ENCODE measurements at regions not wholly inside any gene's neighbourhood (a gene's known extent, or its start where the extent isn't known, plus 50 kb on each side); places are given as distances from the start of the nearest gene placed in this dataset.
A peak's percentile ranks its signal among the peaks of the same experiment; 100 is the strongest.

DNA sequence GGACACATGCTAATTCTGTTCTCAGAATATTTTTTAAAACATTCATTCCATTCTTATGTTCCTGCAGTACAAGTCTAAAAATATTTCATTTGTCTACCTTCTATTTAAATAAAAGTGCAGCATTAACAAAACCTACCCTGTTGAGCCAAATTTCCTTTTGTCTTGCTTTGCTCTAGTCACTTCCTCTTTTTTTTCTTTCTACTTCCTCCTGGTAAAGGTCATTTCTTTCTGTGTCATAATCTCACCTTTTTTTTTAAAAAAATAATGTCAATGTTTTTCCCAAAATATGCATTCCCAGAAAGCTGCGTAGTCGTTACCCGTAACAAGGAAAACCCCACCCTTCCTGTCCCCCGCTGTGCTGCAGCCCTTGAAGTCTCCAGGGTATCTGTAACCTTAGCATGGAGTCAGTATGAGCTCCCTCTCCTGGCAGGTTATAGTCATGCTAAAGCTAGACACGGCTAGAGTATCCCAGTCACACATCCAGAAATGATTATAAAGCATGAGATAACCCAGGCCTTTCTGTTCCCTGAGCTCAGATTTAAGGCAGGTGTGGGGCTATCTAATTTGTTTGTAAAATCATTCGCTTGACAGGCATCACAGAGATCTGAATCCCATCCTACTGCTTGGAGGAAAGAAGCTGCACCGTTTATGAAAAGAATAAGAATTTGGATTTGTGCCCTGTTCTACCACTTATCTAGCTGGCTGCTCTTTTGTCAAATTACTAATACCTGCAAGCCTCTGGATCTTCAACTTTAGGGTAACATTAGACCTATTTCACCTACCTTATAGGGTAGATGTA lies 51.1 kb upstream of the EED start:
- Histone ChIP-seq H3K9ac (ENCODE audit: low read length) (no peak overlapping the region), H3K4me3 (ENCODE audit: low read length) (peak overlapping the region; percentile 4), H3K9me3 (ENCODE audit: control insufficient read depth, low read depth, low read length) (no peaks in the 10 kb centered on the region), H3K36me3 (ENCODE audit: control insufficient read depth, low read depth, low read length) (no peaks in the 10 kb centered on the region), H3K4me1 (ENCODE audit: control insufficient read depth, low read depth, low read length) (no peaks in the 10 kb centered on the region), H3K27me3 (ENCODE audit: control insufficient read depth, insufficient read depth, low read length) (no peaks in the 10 kb centered on the region), H3K27ac (ENCODE audit: low read length) (no peak overlapping the region)

DNA sequence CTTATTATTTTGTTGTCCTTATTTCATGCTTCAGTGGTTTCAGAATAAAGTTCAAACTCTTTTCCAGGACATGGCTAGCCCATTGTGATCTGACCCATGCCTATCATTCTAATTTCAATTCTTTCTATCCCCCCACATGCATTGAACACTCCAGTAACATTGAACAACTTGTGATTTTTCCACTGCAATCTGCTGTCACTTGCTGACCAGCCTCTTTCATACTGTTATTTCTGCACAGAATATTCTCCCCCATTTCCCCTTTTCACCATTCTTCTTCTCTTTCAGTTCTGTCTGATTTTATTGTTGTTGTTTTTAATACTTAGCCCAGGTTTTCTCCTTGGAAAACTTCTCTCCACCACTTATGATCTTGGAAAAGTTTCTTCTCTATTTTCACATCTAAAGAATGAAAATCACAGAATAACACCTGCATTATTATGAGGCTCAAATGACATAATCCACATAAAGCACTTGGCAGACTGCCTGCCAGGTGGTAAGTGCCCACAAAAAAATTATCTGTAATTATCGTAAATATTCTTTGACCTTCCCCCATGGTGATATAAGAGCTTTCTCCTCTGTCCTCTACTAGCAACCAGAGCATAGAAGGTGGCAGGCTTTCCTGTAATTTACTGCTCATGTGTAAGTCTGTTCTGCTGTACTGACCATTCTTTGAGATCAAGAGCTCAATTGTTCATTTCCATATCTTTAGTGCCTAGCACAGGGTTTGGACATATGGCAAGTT lies 51.9 kb upstream of the EED start:
- Histone ChIP-seq H3K36me3 (ENCODE audit: control insufficient read depth, low read depth, low read length) (no peaks in the 10 kb centered on the region), H3K9me3 (ENCODE audit: control insufficient read depth, low read depth, low read length) (no peaks in the 10 kb centered on the region), H3K4me3 (ENCODE audit: low read length) (no peak overlapping the region), H3K4me1 (ENCODE audit: control insufficient read depth, low read depth, low read length) (no peaks in the 10 kb centered on the region), H3K9ac (ENCODE audit: low read length) (no peak overlapping the region), H3K27me3 (ENCODE audit: control insufficient read depth, insufficient read depth, low read length) (no peaks in the 10 kb centered on the region), H3K27ac (ENCODE audit: low read length) (no peak overlapping the region)

DNA sequence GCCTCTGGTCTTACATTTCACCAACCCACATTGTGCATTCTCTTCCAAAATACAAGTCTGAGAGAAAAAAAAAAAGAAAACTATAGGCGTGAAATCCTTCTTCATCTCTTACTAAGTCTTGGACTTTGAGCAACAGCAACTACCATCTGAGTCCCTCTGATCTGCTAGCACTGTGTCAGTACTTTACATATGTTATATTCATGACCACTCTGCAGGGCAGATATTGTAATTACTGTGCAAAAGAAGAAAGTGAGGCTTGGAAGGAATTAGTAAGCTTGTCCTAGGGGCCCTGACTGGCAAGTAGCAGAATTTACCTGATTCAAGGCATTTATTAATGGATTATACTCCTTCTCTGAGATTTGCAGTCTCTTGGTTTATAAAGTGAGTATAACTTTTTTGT lies 52.7 kb upstream of the EED start:
- Histone ChIP-seq H3K4me1 (ENCODE audit: control insufficient read depth, low read depth, low read length) (no peaks in the 10 kb centered on the region), H3K4me3 (ENCODE audit: low read length) (no peak overlapping the region), H3K36me3 (ENCODE audit: control insufficient read depth, low read depth, low read length) (no peaks in the 10 kb centered on the region), H3K9me3 (ENCODE audit: control insufficient read depth, low read depth, low read length) (no peaks in the 10 kb centered on the region), H3K27me3 (ENCODE audit: control insufficient read depth, insufficient read depth, low read length) (no peaks in the 10 kb centered on the region), H3K9ac (ENCODE audit: low read length) (no peak overlapping the region), H3K27ac (ENCODE audit: low read length) (no peak overlapping the region)

DNA sequence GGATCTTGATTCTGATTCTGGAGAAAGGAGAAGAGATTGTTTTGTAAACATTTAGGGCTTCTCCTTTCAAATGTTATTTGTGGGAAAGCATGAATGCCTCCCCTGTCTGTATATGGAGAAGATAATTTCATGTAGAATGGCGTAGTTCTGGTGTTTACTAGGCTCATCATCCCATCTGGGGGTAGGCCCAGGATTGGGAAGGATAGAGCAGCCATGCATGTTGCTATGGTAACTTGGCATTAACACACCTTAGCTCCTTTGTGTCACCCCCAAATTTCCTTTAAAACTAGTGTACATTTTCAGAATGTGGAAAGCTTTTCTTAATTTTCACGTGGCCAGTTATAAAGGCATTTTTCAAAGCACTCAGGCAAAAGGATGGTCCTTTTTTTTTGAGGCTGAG lies 57.5 kb upstream of the EED start:
- no peaks in the 10 kb centered on the region for H3K9me3 ChIP-seq (ENCODE audit: control insufficient read depth, low read depth, low read length)
- no peak overlapping the region for H3K9ac ChIP-seq (ENCODE audit: low read length)
- no peak overlapping the region for H3K4me3 ChIP-seq (ENCODE audit: low read length)
- no peaks in the 10 kb centered on the region for H3K4me1 ChIP-seq (ENCODE audit: control insufficient read depth, low read depth, low read length)
- H3K36me3 ChIP-seq (ENCODE audit: control insufficient read depth, low read depth, low read length), result no peaks in the 10 kb centered on the region
- H3K27me3 ChIP-seq (ENCODE audit: control insufficient read depth, insufficient read depth, low read length), result no peaks in the 10 kb centered on the region
- no peak overlapping the region for H3K27ac ChIP-seq (ENCODE audit: low read length)

- no peak overlapping the region for H3K4me3 ChIP-seq (ENCODE audit: low read length)
- H3K9ac ChIP-seq (ENCODE audit: low read length), result no peak overlapping the region
- no peaks in the 10 kb centered on the region for H3K36me3 ChIP-seq (ENCODE audit: control insufficient read depth, low read depth, low read length)
- no peaks in the 10 kb centered on the region for H3K27me3 ChIP-seq (ENCODE audit: control insufficient read depth, insufficient read depth, low read length)
- no peak overlapping the region for H3K27ac ChIP-seq (ENCODE audit: low read length)
- no peaks in the 10 kb centered on the region for H3K9me3 ChIP-seq (ENCODE audit: control insufficient read depth, low read depth, low read length)
- H3K4me1 ChIP-seq (ENCODE audit: control insufficient read depth, low read depth, low read length), result no peaks in the 10 kb centered on the region
These were observed 58.2 kb upstream of the EED start for GRCh38 chr11:86186386-86186785.

DNA sequence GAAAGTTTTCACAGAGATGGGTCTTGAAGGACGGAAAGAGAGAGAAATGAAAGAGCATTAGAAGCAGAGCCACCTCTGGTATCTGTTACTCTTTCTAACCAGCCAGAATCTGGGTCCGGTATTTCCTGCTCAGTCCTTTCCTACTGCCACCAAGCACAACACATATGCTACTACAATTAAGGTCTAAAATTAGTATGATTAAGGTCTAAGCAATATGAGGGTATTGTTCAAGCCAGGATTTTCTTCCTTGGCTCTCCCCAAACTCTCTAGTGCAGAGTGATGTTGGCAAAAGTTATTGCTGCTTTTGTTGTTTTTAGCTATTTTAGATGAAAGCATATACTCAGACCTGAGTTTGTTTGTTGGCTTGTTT lies 59.2 kb upstream of the EED start:
- no peaks in the 10 kb centered on the region for H3K36me3 ChIP-seq (ENCODE audit: control insufficient read depth, low read depth, low read length)
- H3K27me3 ChIP-seq (ENCODE audit: control insufficient read depth, insufficient read depth, low read length), result no peaks in the 10 kb centered on the region
- H3K9me3 ChIP-seq (ENCODE audit: control insufficient read depth, low read depth, low read length), result no peaks in the 10 kb centered on the region
- H3K9ac ChIP-seq (ENCODE audit: low read length), result no peak overlapping the region
- no peak overlapping the region for H3K27ac ChIP-seq (ENCODE audit: low read length)
- H3K4me1 ChIP-seq (ENCODE audit: control insufficient read depth, low read depth, low read length), result no peaks in the 10 kb centered on the region
- H3K4me3 ChIP-seq (ENCODE audit: low read length), result no peak overlapping the region

GRCh38 chr11:86184728-86185380 lies 59.7 kb upstream of the EED start:
- Histone ChIP-seq H3K4me1 (ENCODE audit: control insufficient read depth, low read depth, low read length) (no peaks in the 10 kb centered on the region), H3K27ac (ENCODE audit: low read length) (no peak overlapping the region), H3K27me3 (ENCODE audit: control insufficient read depth, insufficient read depth, low read length) (no peaks in the 10 kb centered on the region), H3K9me3 (ENCODE audit: control insufficient read depth, low read depth, low read length) (no peaks in the 10 kb centered on the region), H3K36me3 (ENCODE audit: control insufficient read depth, low read depth, low read length) (no peaks in the 10 kb centered on the region), H3K9ac (ENCODE audit: low read length) (no peak overlapping the region), H3K4me3 (ENCODE audit: low read length) (no peak overlapping the region)

DNA sequence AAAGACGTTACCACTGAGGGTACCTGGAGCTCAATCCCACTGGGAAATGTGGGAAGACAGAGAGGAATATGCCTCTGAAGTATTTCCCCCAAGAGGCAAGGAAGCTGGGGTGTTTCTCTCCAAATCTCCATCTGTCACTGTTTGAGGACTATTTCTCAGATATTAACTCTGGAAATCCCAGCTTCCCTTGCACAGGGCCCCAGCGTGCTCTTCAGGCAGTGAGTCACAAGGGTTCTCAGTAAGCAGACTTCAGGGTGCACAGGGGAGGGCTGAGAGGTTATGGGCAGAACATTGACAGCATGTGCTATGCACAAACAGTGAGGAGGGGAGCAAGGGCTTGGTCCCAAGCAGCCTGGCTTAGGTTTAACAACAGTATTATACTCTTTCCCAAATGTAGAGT lies 60.9 kb upstream of the EED start:
- Histone ChIP-seq H3K27me3 (ENCODE audit: control insufficient read depth, insufficient read depth, low read length) (no peaks in the 10 kb centered on the region), H3K9me3 (ENCODE audit: control insufficient read depth, low read depth, low read length) (no peaks in the 10 kb centered on the region), H3K36me3 (ENCODE audit: control insufficient read depth, low read depth, low read length) (no peaks in the 10 kb centered on the region), H3K4me1 (ENCODE audit: control insufficient read depth, low read depth, low read length) (no peaks in the 10 kb centered on the region), H3K4me3 (ENCODE audit: low read length) (no peak overlapping the region), H3K9ac (ENCODE audit: low read length) (no peak overlapping the region), H3K27ac (ENCODE audit: low read length) (no peak overlapping the region)

- H3K27ac ChIP-seq (ENCODE audit: low read length), result no peak overlapping the region
- H3K4me3 ChIP-seq (ENCODE audit: low read length), result no peak overlapping the region
- H3K9me3 ChIP-seq (ENCODE audit: control insufficient read depth, low read depth, low read length), result no peaks in the 10 kb centered on the region
- no peak overlapping the region for H3K9ac ChIP-seq (ENCODE audit: low read length)
- H3K36me3 ChIP-seq (ENCODE audit: control insufficient read depth, low read depth, low read length), result no peaks in the 10 kb centered on the region
- no peaks in the 10 kb centered on the region for H3K27me3 ChIP-seq (ENCODE audit: control insufficient read depth, insufficient read depth, low read length)
- H3K4me1 ChIP-seq (ENCODE audit: control insufficient read depth, low read depth, low read length), result no peaks in the 10 kb centered on the region
These were observed 61.5 kb upstream of the EED start for GRCh38 chr11:86182976-86183584.

GRCh38 chr11:86181379-86181778 lies 63.2 kb upstream of the EED start:
- no peak overlapping the region for H3K27ac ChIP-seq (ENCODE audit: low read length)
- no peaks in the 10 kb centered on the region for H3K9me3 ChIP-seq (ENCODE audit: control insufficient read depth, low read depth, low read length)
- no peaks in the 10 kb centered on the region for H3K36me3 ChIP-seq (ENCODE audit: control insufficient read depth, low read depth, low read length)
- H3K9ac ChIP-seq (ENCODE audit: low read length), result no peak overlapping the region
- no peaks in the 10 kb centered on the region for H3K4me1 ChIP-seq (ENCODE audit: control insufficient read depth, low read depth, low read length)
- H3K27me3 ChIP-seq (ENCODE audit: control insufficient read depth, insufficient read depth, low read length), result no peaks in the 10 kb centered on the region
- no peak overlapping the region for H3K4me3 ChIP-seq (ENCODE audit: low read length)

DNA sequence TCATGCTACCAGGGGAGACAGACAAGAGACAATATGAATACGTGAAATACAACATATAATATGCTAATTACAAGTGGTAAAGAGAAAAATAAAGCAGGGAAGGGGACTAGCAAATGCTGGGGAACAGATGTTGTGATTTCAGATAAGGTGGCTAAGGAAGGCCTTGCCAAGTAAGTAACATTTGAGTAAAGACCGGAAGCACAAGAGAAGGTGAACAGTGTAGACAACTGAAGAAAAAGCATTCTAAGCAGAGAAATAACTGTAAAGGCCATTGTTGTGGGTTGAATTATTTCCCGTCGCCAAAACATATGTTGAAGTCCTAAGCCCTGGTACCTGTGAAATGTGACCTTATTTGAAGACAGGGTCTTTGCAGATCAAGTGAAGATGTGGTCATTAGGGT lies 63.7 kb upstream of the EED start:
- H3K27ac ChIP-seq (ENCODE audit: low read length), result no peak overlapping the region
- H3K27me3 ChIP-seq (ENCODE audit: control insufficient read depth, insufficient read depth, low read length), result no peaks in the 10 kb centered on the region
- H3K9me3 ChIP-seq (ENCODE audit: control insufficient read depth, low read depth, low read length), result no peaks in the 10 kb centered on the region
- H3K4me3 ChIP-seq (ENCODE audit: low read length), result no peak overlapping the region
- H3K4me1 ChIP-seq (ENCODE audit: control insufficient read depth, low read depth, low read length), result no peaks in the 10 kb centered on the region
- H3K36me3 ChIP-seq (ENCODE audit: control insufficient read depth, low read depth, low read length), result no peaks in the 10 kb centered on the region
- no peak overlapping the region for H3K9ac ChIP-seq (ENCODE audit: low read length)
